WTC11 (cell line): ENCODE measurements at regions not wholly inside any gene's neighbourhood (a gene's known extent, or its start where the extent isn't known, plus 50 kb on each side); places are given as distances from the start of the nearest gene placed in this dataset.

ENCODE experiments used
- ETV6 ChIP-seq: sonication (generic); formaldehyde crosslinking; IDR thresholded peaks from 2 replicates; pipeline ENCODE4 v1.8.1; 2022; ENCODE audit warnings: mild to moderate bottlenecking, missing genetic modification reagents
- NR2C2 ChIP-seq: sonication (generic); formaldehyde crosslinking; IDR thresholded peaks from 2 replicates; pipeline ENCODE4 v1.8.0; 2022; ENCODE audit warnings: mild to moderate bottlenecking, missing genetic modification reagents

- TF ChIP-seq ETV6 (CRISPR knock-in tag) (no peak), NR2C2 (CRISPR knock-in tag) (no peak)
These were observed 144.5 kb downstream of the SEC16B start for GRCh38 chr1:177825276-177825901.
